AG04450 (cell line): ENCODE measurements at regions not wholly inside any gene's neighbourhood (a gene's known extent, or its start where the extent isn't known, plus 50 kb on each side); places are given as distances from the start of the nearest gene placed in this dataset.

Experiments
- CTCF ChIA-PET: fragments of 300-600, 350-600 bp; formaldehyde crosslinking; extraction: SDS; loops from one replicate; lab custom pipeline; 2022; ENCODE audit warnings: antibody characterized with exemption, inconsistent platforms; lab: Charles Lee
- POLR2A ChIA-PET: fragments of 350-600 bp; formaldehyde crosslinking; extraction: SDS; loops from one replicate; lab custom pipeline; 2021; ENCODE audit warnings: antibody characterized with exemption, inconsistent platforms; lab: Yijun Ruan, JAX
- DNase-seq: peaks from one replicate; pipeline ENCODE4 v3.0.0-alpha.2; 2011; ENCODE audit warnings: low read depth, low spot score
- H3K27ac ChIP-seq: one replicate; pipeline ENCODE4 v1.5.1; 2012; ENCODE audit warnings: low read depth, low read length, control low read depth
- H3K27me3 ChIP-seq: one replicate; pipeline ENCODE4 v1.6.0; 2012; ENCODE audit warnings: low read length; ENCODE audit not compliant: control insufficient read depth, insufficient read depth
- H3K4me3 ChIP-seq: 2 replicates; pipeline ENCODE4 v1.5.1; 2011; ENCODE audit warnings: mild to moderate bottlenecking, low read depth, low read length, control low read depth
- H3K9me3 ChIP-seq: 2 replicates; pipeline ENCODE4 v1.5.1; 2012; ENCODE audit warnings: low read length; ENCODE audit not compliant: control insufficient read depth, insufficient read depth
- CTCF ChIP-seq: IDR thresholded peaks from 2 replicates; pipeline ENCODE4 v1.5.1; 2011; ENCODE audit warnings: low read depth, low read length, control low read depth, inconsistent platforms

DNA sequence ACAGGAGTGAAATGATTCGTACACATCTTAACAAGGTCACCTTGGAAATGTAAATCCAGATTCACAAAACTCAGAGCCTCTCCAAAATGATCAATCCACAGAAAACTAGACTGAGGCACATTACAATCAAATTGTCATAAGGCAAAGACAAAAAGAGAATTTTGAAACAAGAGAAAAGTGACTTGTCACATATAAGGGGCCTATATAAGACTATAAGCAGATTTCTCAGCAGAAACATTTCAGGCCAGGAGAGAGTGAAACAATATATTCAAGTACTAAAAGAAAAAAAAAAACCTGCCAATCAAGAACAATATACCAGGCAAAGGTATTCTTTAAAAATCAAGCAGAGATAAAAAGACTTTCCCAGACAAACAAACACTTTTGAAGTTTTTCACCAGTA is 429.1 kb downstream of the BCAT1 start:
- Histone ChIP-seq H3K27me3 (no peaks in the 10 kb centered on the region), H3K9me3 (peaks cover 4% of the 10 kb centered on the region; the same call in 1 of the 2 replicates), H3K4me3 (no peak overlapping the region), H3K27ac (no peak overlapping the region)
- ChIA-PET POLR2A (no interaction called here), CTCF (interaction anchor here (0.7 kb wide), 1 partner anchor 12 kb away, joined by 4 read pairs; no protein-coding TSS in a partner anchor)
- no peak for TF ChIP-seq CTCF
- no peak for DNase-seq

DNA sequence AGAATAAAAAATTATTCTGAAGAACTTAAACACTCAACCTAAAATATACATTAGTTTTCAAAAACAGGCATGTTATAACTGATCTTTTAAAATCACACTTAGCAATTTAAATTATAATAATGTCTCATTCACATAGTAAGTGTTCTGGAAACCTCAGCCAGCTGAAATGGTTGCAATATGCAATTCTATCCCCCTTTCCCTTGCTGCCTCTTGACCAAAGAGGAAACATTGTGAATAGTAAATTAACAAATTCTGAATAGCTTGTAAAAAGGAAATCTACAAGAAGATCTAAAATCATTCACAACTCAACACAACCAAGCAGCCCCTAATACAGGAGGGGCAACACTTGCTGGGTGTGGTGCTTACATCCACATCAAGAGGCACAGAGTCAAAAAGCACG is 431.9 kb downstream of the BCAT1 start:
- peaks cover 4% of the 10 kb centered on the region; the same call in 1 of the 2 replicates for H3K9me3 ChIP-seq
- ChIA-PET CTCF (no interaction called here), POLR2A (no interaction called here)
- no peaks in the 10 kb centered on the region for H3K27me3 ChIP-seq
- DNase-seq, result no peak
- no peak overlapping the region for H3K27ac ChIP-seq
- TF ChIP-seq CTCF, result no peak
- no peak overlapping the region for H3K4me3 ChIP-seq

DNA sequence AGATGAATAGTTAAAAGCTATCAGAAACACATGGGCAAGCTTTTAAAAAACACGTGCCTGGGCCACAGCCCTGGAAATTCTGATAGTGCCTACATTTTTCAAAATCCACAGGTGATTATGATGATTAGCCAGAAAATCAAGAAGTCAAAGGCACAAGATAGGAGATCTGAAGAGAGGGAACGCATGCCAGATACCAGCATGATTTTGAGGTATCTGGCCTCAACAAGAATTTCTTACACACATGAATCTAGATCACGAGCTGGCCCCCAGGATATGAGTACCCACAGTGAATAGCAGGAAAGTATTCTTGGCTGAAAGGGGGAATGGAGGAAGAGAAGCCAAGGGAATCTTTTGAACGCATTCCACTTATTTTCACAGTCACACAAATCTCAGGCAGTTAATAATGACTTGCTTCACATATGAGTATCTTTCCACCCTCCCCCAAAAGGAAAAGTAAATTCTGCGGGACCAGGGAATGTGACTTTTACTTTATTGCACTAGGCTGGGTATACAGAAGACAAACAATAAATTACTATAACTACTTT is 438.2 kb downstream of the BCAT1 start:
- Histone ChIP-seq H3K4me3 (no peak overlapping the region), H3K27me3 (no peaks in the 10 kb centered on the region), H3K9me3 (no peaks in the 10 kb centered on the region), H3K27ac (no peak overlapping the region)
- no peak for TF ChIP-seq CTCF
- POLR2A ChIA-PET, result no interaction called here
- no peak for DNase-seq
- CTCF ChIA-PET, result no interaction called here

- ChIA-PET POLR2A (no interaction called here), CTCF (no interaction called here)
Observed at GRCh38 chr12:24507827-24508226, 441.1 kb downstream of the BCAT1 start.

More at GRCh38 chr12:24507827-24508226, 441.1 kb downstream of the BCAT1 start:
- TF ChIP-seq CTCF, result no peak
- no peak overlapping the region for H3K4me3 ChIP-seq
- DNase-seq, result no peak
- H3K27ac ChIP-seq, result no peak overlapping the region
- no peaks in the 10 kb centered on the region for H3K9me3 ChIP-seq
- no peaks in the 10 kb centered on the region for H3K27me3 ChIP-seq
